Prostate gland (tissue), 2 donors: ENCODE measurements at regions not wholly inside any gene's neighbourhood (a gene's known extent, or its start where the extent isn't known, plus 50 kb on each side); places are given as distances from the start of the nearest gene placed in this dataset.

ENCODE experiments used
- POLR2AphosphoS5 ChIP-seq: sonication (generic); formaldehyde crosslinking; IDR thresholded peaks from one replicate; pipeline ENCODE4 v1.6.1; 2017; ENCODE audit warnings: antibody characterized with exemption
- TF ChIP-seq, protein P1 (sequence below), 4 experiments: fragments of 200-600 bp in 2 of 4; fragments of 450-650 bp in 2 of 4; sonication (generic) in 2 of 4; IDR thresholded peaks; 1 replicate in 3 of 4; 2 replicates in 1 of 4; pipeline ENCODE4 v1.5.1; 2016 to 2019; ENCODE audit warnings: antibody characterized with exemption in 4 of 4, mild to moderate bottlenecking in 2 of 4, moderate library complexity in 2 of 4

DNA sequence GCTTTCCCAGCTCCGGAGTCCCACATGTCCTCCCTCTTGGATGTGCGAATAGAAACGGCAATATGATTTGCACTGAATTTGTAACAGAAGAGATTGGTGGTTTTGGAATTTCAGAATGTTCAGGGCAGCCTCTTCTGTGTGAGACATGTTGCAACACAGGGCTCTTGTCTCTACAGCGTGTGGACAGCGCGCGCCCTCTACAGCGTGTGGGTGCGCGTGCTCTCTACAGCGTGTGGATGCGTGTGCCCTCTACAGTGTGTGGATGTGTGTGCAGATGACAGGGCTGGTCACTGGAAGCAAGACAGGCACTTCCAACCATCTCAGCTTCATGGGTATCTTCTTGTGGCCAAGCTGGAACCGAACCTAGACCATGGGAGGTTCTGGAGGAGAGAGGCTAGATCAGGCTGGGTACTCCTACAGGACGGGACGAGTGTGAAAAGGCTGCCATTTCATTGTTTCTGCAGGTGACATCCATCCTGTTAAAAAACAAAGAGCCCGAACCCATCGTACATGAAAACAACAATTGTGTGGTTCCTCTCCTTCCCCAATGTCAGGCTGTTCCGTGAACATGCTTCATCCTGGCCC is 78.4 kb downstream of the TEX29 start:
- no peak for TF ChIP-seq POLR2AphosphoS5
- TF ChIP-seq, protein P1, sequence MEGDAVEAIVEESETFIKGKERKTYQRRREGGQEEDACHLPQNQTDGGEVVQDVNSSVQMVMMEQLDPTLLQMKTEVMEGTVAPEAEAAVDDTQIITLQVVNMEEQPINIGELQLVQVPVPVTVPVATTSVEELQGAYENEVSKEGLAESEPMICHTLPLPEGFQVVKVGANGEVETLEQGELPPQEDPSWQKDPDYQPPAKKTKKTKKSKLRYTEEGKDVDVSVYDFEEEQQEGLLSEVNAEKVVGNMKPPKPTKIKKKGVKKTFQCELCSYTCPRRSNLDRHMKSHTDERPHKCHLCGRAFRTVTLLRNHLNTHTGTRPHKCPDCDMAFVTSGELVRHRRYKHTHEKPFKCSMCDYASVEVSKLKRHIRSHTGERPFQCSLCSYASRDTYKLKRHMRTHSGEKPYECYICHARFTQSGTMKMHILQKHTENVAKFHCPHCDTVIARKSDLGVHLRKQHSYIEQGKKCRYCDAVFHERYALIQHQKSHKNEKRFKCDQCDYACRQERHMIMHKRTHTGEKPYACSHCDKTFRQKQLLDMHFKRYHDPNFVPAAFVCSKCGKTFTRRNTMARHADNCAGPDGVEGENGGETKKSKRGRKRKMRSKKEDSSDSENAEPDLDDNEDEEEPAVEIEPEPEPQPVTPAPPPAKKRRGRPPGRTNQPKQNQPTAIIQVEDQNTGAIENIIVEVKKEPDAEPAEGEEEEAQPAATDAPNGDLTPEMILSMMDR (IDR thresholded peaks at IDR 0.05), result no peak
